Caco-2 (cell line): ENCODE measurements at regions not wholly inside any gene's neighbourhood (a gene's known extent, or its start where the extent isn't known, plus 50 kb on each side); places are given as distances from the start of the nearest gene placed in this dataset.
"Not testable (repeated sequence)": the region's sequence is repeated elsewhere in the genome, so short reads cannot be mapped to it uniquely, and the experiment has no call there.

Source experiments
- BruUV-seq: library from RNA; stranded (reverse); fragments of 400-500 nt; replicated peaks from 2 replicates; lab custom pipeline; 2021; lab: Mats Ljungman, UMichigan
- CTCF ChIA-PET: fragments of 300-600 bp; sonication (Branson Sonifier 250); formaldehyde crosslinking; loops from one replicate; lab custom pipeline; 2022; ENCODE audit warnings: antibody characterized with exemption; lab: Charles Lee
- POLR2A ChIA-PET: fragments of 300-600 bp; sonication (Branson Sonifier 250); formaldehyde crosslinking; loops from one replicate; lab custom pipeline; 2022; ENCODE audit warnings: antibody characterized with exemption; lab: Charles Lee
- DNase-seq, 2 experiments: peaks; one replicate each; pipeline versions ENCODE4 v3.0.0 to v3.0.0-alpha.2; 2020 to 2022
- H3K27me3 ChIP-seq: replicated peaks from 2 replicates; pipeline ENCODE4 v1.6.0; 2011; ENCODE audit warnings: low read length; ENCODE audit not compliant: control insufficient read depth, insufficient read depth
- H3K36me3 ChIP-seq: 2 replicates; pipeline ENCODE4 v1.5.1; 2011; ENCODE audit warnings: low read length; ENCODE audit not compliant: control insufficient read depth, insufficient read depth
- H3K4me1 ChIP-seq: fragments of 250-450 bp; sonication (Bioruptor Pico); 2 replicates; pipeline ENCODE4 v1.5.1; 2020; ENCODE audit warnings: mild to moderate bottlenecking
- H3K4me3 ChIP-seq: 2 replicates; pipeline ENCODE4 v1.5.1; 2011; ENCODE audit warnings: low read depth, mild to moderate bottlenecking, control low read depth, low read length
- H3K9me3 ChIP-seq: fragments of 250-450 bp; sonication (Bioruptor Pico); 2 replicates; pipeline ENCODE4 v1.5.1; 2020; ENCODE audit warnings: mild to moderate bottlenecking, moderate library complexity
- H3K27ac Mint-ChIP-seq: one replicate; pipeline ENCODE4 v1.8.0; 2022; ENCODE audit warnings: mixed read lengths; ENCODE audit not compliant: unreplicated experiment
- H3K27me3 Mint-ChIP-seq: one replicate; pipeline ENCODE4 v1.8.0; 2022; ENCODE audit warnings: mixed read lengths; ENCODE audit not compliant: insufficient read depth, unreplicated experiment
- H3K36me3 Mint-ChIP-seq: one replicate; pipeline ENCODE4 v1.8.0; 2022; ENCODE audit warnings: mild to moderate bottlenecking, mixed read lengths; ENCODE audit not compliant: insufficient read depth, unreplicated experiment
- H3K4me1 Mint-ChIP-seq: one replicate; pipeline ENCODE4 v1.8.0; 2022; ENCODE audit warnings: low read depth, mixed read lengths; ENCODE audit not compliant: unreplicated experiment
- H3K4me3 Mint-ChIP-seq: one replicate; pipeline ENCODE4 v1.8.0; 2022; ENCODE audit warnings: mild to moderate bottlenecking, moderate library complexity, mixed read lengths; ENCODE audit not compliant: unreplicated experiment
- H3K9me3 Mint-ChIP-seq: one replicate; pipeline ENCODE4 v1.8.0; 2022; ENCODE audit warnings: mixed read lengths; ENCODE audit not compliant: unreplicated experiment
- intact Hi-C: fragments of 100-400 bp; cut with micrococcal nuclease; formaldehyde crosslinking; loops from one replicate; pipeline ENCODE4 v1.10.0; 2022; ENCODE audit not compliant: unreplicated experiment
- TF ChIP-seq, protein P1 (sequence below), 2 experiments: fragments of 200-600 bp in 1 of 2; IDR thresholded peaks; 1 replicate in 1 of 2; 2 replicates in 1 of 2; pipeline versions ENCODE4 v1.5.1 to v1.8.0; 2011 to 2022; ENCODE audit warnings: antibody characterized with exemption in 1 of 2, control low read depth in 1 of 2, inconsistent platforms in 1 of 2, low read depth in 1 of 2, low read length in 1 of 2, mild to moderate bottlenecking in 1 of 2, moderate library complexity in 1 of 2; ENCODE audit not compliant: insufficient read depth in 1 of 2, severe bottlenecking in 1 of 2, unreplicated experiment in 1 of 2

DNA sequence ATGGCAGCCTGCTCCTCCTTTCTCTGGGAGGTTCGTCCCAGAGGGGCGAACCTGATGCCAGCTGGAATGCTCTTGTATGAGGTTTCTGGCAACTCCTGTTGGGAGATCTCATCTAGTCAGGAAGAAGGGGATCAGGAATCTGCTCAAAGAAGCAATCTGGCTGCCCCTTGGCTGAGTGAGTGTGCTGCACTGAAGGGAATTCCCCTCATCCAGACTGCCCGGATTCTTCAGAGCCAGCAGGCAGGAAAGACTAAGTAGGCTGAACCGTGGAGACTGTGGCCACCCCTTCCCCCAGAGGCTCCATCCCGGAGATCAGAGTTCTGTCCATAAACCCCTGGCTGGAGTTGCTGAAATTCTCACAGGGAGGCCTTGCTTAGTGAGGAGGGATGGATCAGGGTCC, 476.0 kb downstream of the CSNK1G3 start:
- H3K4me3 Mint-ChIP-seq, result no peak overlapping the region
- Histone ChIP-seq H3K36me3 (no peaks in the 10 kb centered on the region), H3K27me3 (no peaks in the 10 kb centered on the region), H3K4me1 (0 out of 2 replicates have a peak, but pooled peaks cover 3% of the 10 kb centered on the region), H3K4me3 (no peak overlapping the region), H3K9me3 (no peaks in the 10 kb centered on the region)
- peaks cover 63% of the 10 kb centered on the region for H3K9me3 Mint-ChIP-seq
- intact Hi-C loops, result no loop called here
- no TSS peak for BruUV-seq
- ChIA-PET CTCF (no interaction called here), POLR2A (no interaction called here)
- peaks cover 8% of the 10 kb centered on the region for H3K4me1 Mint-ChIP-seq
- H3K27me3 Mint-ChIP-seq, result no peaks in the 10 kb centered on the region
- DNase-seq, result no peak
- no peaks in the 10 kb centered on the region for H3K36me3 Mint-ChIP-seq
- TF ChIP-seq, protein P1, sequence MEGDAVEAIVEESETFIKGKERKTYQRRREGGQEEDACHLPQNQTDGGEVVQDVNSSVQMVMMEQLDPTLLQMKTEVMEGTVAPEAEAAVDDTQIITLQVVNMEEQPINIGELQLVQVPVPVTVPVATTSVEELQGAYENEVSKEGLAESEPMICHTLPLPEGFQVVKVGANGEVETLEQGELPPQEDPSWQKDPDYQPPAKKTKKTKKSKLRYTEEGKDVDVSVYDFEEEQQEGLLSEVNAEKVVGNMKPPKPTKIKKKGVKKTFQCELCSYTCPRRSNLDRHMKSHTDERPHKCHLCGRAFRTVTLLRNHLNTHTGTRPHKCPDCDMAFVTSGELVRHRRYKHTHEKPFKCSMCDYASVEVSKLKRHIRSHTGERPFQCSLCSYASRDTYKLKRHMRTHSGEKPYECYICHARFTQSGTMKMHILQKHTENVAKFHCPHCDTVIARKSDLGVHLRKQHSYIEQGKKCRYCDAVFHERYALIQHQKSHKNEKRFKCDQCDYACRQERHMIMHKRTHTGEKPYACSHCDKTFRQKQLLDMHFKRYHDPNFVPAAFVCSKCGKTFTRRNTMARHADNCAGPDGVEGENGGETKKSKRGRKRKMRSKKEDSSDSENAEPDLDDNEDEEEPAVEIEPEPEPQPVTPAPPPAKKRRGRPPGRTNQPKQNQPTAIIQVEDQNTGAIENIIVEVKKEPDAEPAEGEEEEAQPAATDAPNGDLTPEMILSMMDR (IDR thresholded peaks at IDR 0.05; ENCODE audit: insufficient read depth in 1 of 2, low read depth in 1 of 2, low read length in 1 of 2, severe bottlenecking in 1 of 2, unreplicated experiment in 1 of 2), result no peak
- peak overlapping the region; percentile 17 for H3K27ac Mint-ChIP-seq

DNA sequence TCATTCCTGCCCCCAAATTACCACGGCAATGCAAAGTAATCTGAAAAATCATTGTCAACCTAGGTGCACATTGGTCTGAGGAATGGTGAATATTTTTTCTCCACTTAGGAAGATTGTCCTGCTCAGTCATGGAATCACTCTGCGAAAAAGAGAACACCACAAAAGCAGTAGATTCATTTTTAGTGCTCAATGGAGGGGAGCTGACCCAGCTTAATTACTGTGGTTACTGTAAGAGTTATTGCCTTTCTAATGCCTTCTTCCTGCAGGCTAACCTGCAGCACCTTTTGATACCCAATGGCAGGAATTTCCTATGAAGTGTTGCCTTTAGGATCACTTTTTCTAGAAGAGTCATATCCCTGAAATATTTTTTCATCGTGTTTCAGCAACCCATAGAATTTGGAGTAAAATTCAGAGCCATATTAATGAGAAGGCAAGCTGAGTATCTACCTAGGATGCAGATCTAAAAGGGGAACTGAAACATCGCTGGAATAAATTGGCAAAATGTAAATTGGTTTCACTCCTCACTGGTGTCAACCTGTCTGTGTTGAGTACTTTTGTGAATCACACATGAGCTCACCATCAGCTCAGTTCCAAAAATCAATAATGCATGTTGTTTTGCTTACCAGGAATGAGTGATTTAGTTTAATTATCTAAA, 464.5 kb downstream of the CSNK1G3 start:
- Histone ChIP-seq H3K9me3 (no peaks in the 10 kb centered on the region), H3K27me3 (no peaks in the 10 kb centered on the region; the same call in none of the 2 replicates), H3K4me1 (peaks cover under 1% of the 10 kb centered on the region; the same call in 1 of the 2 replicates), H3K36me3 (no peaks in the 10 kb centered on the region), H3K4me3 (no peak overlapping the region)
- TF ChIP-seq, protein P1 (IDR thresholded peaks at IDR 0.05; ENCODE audit: insufficient read depth in 1 of 2, low read depth in 1 of 2, low read length in 1 of 2, severe bottlenecking in 1 of 2, unreplicated experiment in 1 of 2), result no peak
- CTCF ChIA-PET, result no interaction called here
- H3K4me1 Mint-ChIP-seq, result peaks cover 2% of the 10 kb centered on the region
- H3K27me3 Mint-ChIP-seq, result no peaks in the 10 kb centered on the region
- POLR2A ChIA-PET, result no interaction called here
- intact Hi-C loops, result no loop called here
- BruUV-seq, result no TSS peak
- no peak for DNase-seq
- peaks cover 9% of the 10 kb centered on the region for H3K9me3 Mint-ChIP-seq
- no peak overlapping the region for H3K27ac Mint-ChIP-seq
- no peak overlapping the region for H3K4me3 Mint-ChIP-seq
- no peaks in the 10 kb centered on the region for H3K36me3 Mint-ChIP-seq

DNA sequence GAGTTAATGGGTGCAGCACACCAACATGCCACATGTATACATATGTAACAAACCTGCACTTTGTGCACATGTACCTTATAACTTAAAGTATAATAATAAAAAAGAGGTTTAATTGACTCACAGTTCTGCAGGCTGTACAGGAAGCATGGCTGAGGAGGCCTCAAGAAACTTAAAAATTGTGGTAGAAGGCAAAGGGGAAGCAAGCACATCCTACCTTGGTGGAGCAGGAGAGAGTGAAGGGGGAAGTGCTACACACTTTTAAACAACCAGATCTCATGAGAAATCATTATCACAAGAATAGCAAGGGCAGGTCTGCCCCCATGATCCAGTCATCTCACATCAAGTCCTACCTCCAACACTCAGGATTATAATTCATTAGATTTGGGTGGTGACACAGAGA, 463.5 kb downstream of the CSNK1G3 start:
- H3K27ac Mint-ChIP-seq, H3K27me3 ChIP-seq, DNase-seq, H3K4me3 Mint-ChIP-seq, H3K4me3 ChIP-seq, CTCF ChIA-PET, H3K36me3 ChIP-seq, intact Hi-C loops, H3K4me1 ChIP-seq, H3K27me3 Mint-ChIP-seq, BruUV-seq, H3K9me3 ChIP-seq, H3K36me3 Mint-ChIP-seq, POLR2A ChIA-PET: not testable (repeated sequence)
- H3K9me3 Mint-ChIP-seq, result peaks cover 18% of the 10 kb centered on the region
- H3K4me1 Mint-ChIP-seq, result peaks cover 12% of the 10 kb centered on the region
